HG02970 (cell line): ENCODE measurements at regions not wholly inside any gene's neighbourhood (a gene's known extent, or its start where the extent isn't known, plus 50 kb on each side); places are given as distances from the start of the nearest gene placed in this dataset.
A peak's percentile ranks its signal among the peaks of the same experiment; 100 is the strongest.
"Not testable (repeated sequence)": the region's sequence is repeated elsewhere in the genome, so short reads cannot be mapped to it uniquely, and the experiment has no call there.

Experiments
- ATAC-seq: cut with Tn5 transposase; IDR thresholded peaks from one replicate; pipeline ENCODE4 v1.9.1; 2021; ENCODE audit warnings: mild to moderate bottlenecking, moderate library complexity, moderate number of reproducible peaks; ENCODE audit not compliant: unreplicated experiment, low FRiP score

DNA sequence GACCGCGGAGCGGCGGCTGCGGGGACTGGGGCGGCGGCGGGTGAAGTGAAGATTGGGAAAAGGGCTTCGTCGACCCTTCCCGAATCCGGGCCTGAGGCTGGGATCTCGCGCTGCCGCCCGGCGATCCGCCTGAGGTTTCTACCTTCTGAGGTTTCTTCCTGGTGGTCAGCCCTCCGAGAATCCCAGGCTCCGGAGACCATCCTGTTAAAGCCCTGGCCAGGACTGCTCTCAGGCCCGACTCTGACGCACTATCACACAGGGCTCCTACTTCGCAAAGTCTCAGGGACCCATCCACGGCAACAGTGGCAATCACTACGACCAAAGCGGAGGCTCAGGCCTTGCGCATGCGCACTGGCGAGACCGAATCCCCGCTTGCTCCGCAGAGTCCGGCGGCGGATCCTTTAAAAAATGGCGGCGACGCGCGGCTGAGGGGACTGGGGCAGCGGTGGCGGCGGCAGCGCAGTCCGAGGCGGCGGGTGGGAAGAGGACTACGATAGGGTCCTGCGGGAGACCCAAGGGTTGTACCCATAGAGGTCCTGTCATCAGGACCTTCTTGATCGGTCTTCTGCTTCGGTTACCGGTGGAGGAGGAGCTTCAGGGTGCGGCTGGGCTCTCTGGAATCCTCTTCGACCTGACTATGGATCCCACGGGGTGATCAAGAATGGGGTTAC, 157.2 kb upstream of the ZNF337 start:
- not testable (repeated sequence) for ATAC-seq

DNA sequence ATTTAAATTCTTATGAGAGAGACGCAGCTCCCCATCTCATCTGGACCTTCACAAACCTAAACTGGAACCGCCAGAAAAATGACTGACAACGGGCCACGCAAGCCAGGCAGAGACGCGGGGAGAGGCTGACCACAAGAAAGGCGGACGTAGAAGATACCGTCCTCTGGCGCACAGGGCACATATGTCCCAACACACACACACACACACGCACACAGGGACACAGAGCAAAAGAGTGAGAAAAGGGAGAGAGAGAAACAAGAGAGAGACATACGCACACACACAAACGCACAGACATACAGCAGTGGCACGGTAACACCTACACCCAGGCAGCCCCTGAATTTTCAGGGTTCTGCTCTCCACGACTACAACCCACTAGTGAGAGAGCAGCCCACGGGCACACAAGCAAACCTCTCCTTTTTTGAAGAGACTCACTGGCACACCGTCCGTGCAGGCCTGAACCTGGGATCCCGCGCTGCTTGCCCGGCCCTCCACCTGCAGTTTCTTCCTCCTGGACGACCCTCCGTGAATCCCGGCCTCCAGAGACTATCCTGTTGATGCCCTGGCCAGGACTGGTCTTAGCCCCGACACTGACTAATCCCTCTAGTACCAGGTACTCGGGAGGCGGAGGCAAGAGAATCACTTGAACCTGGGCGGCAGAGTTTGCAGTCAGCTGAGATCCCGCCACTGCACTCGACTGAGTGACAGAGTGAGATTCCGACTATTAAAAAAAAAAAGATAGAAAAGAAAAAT, 156.5 kb upstream of the ZNF337 start:
- ATAC-seq = not testable (repeated sequence)

DNA sequence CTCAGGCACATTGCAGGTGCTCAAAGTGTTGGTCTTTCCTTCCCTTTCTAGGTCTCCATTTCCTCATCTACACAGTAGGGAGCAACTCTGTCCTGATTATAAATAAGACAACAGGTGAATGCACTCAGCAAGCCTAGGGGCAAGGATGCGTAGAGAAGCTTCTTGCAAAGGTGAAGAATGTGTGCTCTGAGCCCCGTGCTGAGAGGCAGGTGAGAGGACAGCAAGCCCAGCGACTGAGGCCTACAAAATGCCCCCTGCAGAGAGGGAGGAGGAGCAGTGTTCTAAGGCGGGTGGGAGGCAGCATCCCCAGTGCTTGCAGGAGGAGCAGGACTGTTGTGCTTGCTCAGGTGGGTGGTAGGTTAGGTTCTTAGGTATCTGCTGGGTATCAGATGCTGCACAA, 153.5 kb upstream of the ZNF337 start:
- ATAC-seq = not testable (repeated sequence)

DNA sequence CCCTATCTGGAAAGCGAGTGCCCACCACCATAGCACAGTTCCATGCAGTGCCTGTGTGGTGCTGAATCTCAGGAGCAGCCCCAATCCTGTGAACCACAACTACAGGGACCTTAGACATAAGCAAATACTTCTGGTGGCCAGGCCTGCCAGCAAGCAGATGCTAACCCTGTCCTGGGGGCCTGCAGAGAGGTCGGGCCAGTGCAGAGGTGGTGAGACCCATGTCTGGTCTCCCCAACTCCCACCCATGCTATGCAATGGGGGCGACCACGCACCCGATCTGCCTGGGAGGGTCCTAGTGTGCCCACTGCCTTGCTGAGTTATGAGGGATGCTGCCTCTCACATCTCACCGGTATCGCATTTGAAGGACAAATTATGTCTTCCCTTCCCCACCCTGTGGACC, 151.6 kb upstream of the ZNF337 start:
- no peak for ATAC-seq

DNA sequence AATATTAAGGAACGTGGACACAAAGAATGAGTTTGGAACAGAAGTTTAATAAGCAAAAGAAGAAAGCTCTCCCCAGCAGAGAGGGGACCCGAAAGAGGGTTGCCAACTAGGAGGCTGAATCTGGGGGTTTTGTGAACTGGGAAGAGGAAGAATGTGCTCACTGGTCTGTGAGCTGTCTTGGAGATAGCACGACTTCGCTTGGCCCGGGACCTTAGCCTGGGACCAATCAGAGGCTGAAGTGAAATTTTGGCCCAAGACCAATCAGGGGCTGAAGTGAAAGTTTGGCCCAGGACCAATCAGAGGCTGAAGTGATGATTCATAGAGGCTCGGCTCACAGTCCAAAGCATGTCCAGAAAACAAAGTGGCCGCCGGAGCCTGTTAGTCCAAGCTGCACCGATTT, 148.0 kb upstream of the ZNF337 start:
- not testable (repeated sequence) for ATAC-seq

DNA sequence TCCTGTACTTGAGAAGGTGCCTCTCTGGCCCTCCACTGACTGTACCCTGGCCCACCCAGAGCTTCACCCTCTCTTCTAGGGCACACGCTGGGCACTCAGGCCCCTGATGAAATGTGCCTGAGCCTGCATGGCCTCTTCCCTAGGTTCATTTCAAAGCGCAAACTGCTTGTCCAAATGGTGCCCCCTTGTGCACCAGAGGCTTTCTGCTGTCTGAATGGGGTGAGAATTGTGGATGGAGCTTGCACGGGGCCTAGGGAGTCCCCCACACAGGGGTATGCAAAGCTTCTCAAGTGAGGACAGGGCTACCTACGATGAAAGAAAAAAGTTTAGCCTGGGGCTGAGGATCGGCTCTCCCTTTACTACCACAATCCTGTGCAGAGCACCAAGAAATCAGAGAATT, 116.9 kb upstream of the ZNF337 start:
- ATAC-seq = not testable (repeated sequence)

DNA sequence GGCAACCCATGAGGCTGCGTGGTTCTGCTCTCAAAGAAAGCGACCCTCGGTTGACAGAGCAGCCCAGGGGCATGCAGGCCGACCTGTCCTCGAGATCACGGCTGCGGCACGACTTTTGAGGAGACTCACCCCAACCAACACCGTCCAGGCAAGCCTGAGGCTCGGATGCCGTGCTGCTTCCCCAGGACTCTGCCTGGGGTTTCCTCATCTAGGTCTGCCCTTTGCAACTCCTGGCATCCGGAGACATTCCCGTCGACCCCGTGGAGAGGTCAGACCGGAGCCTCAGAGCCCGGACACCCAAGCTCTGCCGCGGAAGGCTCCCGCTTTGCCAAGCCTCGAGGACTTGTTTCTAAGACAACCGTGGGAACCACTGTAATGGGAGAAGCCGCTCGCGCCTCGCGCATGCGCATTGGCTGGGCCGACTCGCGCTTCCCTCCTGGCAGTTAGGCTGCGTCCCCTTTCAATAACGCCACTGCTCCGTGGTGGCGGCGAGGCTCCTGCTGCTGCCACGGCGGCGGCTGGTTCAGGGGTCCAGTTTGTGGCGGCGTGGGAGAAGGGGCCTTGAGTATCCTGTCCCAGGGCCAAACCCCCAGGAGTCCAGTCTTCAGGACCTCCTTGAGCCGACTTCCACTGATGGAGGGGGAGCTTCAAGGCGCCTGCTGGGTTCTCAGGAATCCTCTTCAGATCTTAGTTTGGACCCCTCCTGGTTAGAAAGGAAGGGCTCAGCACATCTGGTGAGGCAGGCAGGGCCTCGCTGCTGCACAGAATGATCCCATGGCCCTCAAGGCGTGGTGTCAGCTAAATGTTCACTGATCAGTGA, 101.7 kb upstream of the ZNF337 start:
- not testable (repeated sequence) for ATAC-seq

DNA sequence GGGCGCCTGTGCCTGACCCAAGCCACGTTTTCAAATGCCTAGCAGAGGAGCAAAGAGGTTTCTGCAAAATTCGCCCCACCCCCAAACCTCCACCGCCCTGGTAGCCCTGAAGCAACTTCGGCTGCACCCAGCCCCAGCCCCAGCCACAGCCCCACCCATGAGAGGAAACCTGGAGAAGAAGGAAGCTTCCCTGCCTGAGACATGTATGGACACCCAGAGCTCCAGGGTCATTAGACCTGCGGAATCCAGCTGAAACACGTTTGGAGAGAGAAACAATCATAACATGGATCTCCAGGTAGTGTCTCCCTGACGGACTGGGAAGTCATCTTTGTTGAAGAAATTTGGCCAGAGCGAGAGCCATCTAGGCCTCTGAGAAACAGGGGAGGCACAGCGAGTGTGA, 100.4 kb upstream of the ZNF337 start:
- not testable (repeated sequence) for ATAC-seq

DNA sequence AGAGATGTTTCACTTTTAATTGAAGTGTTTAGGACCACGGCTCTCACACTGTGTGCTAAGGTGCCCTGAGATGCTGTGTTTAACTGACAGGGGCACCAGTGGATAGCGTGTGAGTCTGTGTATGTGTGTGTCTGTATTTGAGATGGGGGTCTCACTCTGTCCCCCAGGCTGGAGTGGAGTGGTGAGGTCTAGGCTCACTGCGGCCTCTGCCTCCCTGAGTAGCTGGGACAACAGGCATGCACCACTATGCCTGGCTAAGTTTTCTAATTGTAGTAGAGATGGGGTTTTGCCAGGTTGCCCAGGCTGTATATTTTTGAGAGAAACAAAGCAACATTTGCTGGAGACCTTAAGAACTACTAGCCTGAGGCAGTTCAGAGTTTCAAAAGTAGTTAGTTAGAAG, 80.6 kb upstream of the ZNF337 start:
- ATAC-seq = not testable (repeated sequence)

DNA sequence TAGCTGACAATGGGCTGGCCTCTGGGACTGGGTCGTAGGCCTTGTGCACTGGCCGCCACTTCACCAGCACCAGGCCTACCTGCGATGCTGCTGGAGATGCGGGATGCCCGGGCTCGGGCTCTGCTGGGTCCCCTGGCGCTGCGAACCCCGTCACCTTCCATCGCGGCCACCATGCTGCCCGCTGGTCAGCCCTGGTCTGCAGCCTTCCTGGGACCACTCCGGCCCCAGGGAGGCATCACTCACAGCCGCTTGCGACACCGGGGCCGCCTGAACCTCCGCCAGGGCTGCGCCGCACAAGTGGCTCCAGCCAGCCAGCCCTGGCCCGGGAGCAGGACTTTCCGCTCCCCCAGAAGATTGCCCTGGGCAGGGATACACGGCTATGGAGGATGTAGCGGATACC, 78.1 kb upstream of the ZNF337 start:
- not testable (repeated sequence) for ATAC-seq

DNA sequence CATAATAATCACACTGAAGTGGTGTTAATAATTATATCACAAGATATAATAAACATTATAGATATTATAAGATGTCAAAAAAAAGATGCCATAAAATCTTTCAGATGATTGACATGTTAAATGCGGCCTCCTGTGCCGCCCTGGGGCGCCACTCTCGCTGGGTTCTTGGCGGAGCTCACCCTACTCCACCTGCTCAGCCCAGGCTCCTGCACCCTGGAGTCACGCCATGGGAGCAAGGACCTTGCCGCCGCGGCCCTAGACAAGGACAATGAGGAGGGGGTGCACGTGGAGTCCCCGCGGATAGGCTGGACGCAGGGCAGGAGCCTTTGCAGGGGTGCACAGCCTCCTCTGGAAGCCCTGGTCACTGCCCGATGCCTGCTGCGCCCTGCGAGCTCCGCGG, 77.5 kb upstream of the ZNF337 start:
- ATAC-seq = not testable (repeated sequence)

DNA sequence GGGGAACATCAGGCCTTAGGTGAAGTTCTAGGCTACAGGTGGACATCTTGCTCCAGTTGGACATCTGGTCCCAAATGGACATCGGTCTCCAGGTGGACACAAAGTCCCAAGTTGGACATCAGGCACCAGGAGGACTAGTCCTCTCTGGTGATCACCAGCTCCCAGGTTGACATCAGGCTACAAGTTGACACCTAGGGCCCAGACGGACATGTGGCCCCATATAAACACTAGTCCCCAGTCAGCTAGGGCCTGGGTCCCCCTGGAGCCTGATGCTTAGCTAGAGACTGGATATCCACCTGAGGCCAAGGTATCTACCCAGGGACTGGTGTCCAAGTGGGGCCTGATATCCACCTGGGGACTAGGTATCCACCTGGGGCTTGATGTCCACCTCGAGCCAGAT, 75.8 kb upstream of the ZNF337 start:
- not testable (repeated sequence) for ATAC-seq

DNA sequence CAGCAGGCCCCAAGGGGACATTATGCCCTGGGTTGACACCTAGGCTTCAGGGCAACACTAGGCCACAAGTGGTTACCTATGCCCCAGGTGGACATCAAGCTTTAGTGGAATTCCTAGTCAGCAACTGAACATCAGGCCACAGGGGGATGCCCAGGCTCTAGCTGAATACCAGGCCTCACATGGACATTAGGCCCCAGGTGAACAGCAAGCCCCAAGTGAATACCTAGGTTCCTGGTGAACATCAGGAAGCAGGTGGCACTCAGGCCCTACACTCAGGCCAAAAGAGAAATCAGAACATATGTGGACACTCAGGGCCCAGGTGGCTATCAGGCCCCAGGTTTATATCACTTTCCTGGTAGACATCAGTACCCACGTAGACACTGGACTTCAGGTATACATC, 75.2 kb upstream of the ZNF337 start:
- ATAC-seq = not testable (repeated sequence)

DNA sequence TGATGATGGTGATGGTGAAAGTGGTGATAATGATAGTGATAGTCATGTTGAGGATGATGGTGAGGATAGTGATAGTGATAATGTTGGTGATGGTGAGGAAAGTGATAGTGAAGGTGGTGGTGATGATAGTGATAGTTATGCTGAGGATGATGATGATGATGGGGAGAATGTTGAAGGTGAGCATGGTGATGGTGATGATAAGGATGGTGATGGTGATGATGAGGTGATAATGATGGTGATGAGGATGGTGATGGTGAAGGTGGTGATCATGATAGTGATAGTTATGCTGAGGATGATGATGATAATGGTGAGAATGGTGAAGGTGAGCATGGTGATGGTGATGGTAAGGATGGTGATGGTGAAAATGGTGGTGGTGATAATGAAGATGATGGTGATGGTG, 64.9 kb upstream of the ZNF337 start:
- ATAC-seq = no peak

DNA sequence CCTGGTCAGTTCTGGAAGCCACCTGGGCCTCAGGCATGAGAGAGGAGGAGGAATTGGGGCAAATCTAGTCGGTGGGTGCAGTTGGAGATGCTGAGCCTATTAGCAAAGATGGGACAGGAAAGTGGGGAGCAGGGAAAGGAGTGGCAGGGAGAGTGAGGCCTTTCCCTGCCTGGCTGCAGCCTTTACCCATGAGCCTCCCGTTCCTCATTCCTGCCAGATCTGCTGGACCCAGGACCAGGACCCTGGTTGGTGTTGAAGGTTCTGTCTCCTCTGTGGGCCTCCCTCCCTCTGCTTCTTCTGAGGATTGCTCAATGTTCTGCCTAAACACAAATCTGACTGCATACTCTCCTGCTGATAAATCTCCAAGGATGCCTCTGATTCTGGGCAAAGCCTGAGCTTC, 64.4 kb upstream of the ZNF337 start:
- not testable (repeated sequence) for ATAC-seq

DNA sequence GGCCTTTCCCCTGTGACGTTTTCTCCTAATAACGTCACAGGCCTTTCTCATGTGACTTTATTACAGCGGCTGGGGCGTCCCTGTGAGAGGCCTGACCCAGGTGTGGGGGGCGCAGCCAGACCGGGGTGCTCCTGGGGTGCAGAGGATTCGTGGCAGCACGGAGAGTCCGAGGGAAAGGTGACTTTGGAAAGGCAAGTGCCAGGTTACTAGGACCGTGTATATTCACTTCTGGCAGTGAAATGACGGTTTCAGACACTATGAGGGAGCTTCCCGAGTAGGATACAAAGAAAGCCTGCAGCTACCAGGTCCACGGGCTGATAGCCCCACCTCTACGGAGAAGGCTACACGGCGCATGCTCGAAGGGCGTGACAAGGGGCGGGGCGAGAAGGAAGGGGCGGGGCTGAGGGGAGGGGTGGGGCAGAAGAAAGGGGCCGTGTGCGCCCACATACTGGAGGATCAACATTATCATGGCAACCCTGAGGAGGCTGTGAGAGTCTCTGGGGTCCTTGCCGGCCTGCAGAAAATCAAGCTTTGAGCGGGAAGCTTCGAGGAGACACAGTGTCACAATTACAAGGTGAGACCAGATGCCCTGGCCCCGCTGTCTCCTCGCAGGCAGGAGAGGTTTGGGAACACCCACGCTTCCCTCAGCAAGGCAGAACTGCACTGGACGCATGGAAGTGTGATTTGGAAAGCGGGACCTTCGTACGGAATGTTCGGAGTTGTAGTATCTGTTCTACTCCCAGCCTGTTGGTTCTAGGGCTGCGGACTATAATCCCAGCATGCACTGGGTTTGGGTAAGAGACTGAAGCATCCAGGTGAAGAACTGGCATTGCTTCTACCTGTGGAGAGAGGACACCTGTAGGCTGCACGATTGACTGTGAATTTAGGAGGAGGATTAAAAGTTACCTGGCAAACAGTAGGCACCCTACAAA, 54.4 kb upstream of the ZNF337 start:
- ATAC-seq = peak; percentile 79

DNA sequence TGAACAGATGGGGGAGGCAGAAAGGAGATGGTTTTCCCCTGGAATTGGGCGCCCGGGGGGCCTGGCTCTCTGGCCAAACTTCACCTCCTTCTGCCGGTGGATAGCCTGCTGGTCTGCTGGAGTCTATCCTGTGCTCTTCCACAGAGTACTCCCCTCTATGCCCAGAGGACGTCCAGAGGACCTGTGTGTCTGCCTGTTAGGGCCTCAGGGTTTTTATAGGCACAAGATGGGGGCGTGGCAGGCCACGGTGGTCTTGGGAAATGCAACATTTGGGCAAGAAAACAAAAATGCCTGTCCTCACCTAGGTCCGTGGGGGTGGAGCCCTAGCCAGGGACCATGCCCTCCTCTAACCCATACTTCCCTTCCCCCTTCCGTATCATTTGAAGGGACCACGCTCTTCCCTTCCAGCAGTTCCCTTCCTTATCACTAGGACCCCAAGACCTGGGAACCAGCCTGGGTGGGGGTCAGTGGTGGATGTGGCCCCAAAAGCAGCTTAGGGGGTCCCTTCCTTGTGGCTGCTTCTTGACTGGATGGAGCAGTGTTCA, 53.6 kb upstream of the ZNF337 start:
- no peak for ATAC-seq

DNA sequence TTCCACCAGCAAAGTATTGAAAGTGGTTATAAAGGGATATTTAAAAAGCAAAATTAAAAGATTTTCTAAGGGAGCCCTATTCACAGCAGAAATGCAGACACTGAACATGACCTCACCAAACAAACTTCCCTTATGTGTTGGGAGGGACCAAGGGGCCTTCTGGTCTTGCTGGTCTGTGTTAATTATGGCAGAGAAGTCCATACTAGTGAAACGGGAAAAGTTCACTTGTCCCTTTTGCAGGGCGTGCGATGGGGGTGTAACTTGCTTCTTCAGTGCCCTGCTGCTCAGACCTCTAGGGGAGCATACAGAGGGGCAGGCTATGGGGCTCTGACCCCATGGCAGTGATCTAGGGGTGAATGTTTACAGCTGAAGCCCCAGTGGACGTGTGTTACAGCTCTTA, 53.0 kb upstream of the ZNF337 start:
- no peak for ATAC-seq
